Choroid plexus epithelial cell (primary cell): ENCODE measurements at regions not wholly inside any gene's neighbourhood (a gene's known extent, or its start where the extent isn't known, plus 50 kb on each side); places are given as distances from the start of the nearest gene placed in this dataset.

Source experiments
- DNase-seq: peaks from one replicate; pipeline ENCODE4 v3.0.0-alpha.2; 2010; ENCODE audit warnings: low read depth
- H3K4me3 ChIP-seq: 2 replicates; pipeline ENCODE4 v1.5.1; 2011; ENCODE audit warnings: low read depth, mild to moderate bottlenecking, control low read depth, low read length, moderate library complexity
- TF ChIP-seq, protein P1 (sequence below): conservative IDR thresholded peaks from 2 replicates; pipeline ENCODE4 v1.5.1; 2011; ENCODE audit warnings: low read depth, mild to moderate bottlenecking, control low read depth, inconsistent platforms, low read length, moderate library complexity

DNA sequence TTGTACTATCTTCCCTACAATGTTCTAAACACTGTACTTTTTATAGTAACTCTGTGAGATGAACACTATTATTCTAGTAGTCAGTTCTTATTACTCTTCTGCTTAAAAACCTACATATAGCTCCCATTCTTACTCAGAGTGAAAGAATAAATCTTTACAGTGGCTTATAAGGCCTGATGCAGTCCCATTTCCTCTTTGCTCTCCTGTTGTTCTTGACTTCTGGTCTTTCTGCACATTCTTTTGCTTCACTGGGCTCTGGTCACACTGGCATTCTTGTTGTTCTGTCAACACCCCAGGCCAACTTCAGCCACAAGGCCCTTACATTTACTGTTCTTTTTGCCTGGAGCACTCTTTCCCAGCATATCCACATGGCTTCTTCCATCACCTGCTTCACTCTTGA is 58.2 kb upstream of the TP63 start:
- no peak for DNase-seq
- TF ChIP-seq, protein P1, sequence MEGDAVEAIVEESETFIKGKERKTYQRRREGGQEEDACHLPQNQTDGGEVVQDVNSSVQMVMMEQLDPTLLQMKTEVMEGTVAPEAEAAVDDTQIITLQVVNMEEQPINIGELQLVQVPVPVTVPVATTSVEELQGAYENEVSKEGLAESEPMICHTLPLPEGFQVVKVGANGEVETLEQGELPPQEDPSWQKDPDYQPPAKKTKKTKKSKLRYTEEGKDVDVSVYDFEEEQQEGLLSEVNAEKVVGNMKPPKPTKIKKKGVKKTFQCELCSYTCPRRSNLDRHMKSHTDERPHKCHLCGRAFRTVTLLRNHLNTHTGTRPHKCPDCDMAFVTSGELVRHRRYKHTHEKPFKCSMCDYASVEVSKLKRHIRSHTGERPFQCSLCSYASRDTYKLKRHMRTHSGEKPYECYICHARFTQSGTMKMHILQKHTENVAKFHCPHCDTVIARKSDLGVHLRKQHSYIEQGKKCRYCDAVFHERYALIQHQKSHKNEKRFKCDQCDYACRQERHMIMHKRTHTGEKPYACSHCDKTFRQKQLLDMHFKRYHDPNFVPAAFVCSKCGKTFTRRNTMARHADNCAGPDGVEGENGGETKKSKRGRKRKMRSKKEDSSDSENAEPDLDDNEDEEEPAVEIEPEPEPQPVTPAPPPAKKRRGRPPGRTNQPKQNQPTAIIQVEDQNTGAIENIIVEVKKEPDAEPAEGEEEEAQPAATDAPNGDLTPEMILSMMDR = no peak
- H3K4me3 ChIP-seq = no peak overlapping the region

DNA sequence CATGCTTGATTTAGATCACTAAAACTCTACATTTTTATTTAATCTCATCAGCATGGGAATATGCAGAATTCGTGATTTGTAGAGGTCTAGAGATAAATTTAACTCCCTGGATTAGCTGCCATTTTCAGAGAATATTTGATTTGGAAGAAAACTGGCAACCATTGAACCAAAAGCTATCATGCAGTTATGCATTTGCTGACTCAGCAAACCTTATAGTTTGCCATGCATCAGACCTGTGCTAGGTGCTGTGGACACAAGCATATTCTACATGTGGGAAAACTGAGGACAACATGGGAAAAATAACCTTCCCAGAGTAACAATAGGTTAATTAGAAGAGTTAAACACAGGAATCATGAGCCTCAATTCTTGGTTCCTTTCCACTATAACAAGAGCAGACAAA is 54.7 kb upstream of the TP63 start:
- H3K4me3 ChIP-seq = no peak overlapping the region
- DNase-seq = no peak
- TF ChIP-seq, protein P1 = no peak

DNA sequence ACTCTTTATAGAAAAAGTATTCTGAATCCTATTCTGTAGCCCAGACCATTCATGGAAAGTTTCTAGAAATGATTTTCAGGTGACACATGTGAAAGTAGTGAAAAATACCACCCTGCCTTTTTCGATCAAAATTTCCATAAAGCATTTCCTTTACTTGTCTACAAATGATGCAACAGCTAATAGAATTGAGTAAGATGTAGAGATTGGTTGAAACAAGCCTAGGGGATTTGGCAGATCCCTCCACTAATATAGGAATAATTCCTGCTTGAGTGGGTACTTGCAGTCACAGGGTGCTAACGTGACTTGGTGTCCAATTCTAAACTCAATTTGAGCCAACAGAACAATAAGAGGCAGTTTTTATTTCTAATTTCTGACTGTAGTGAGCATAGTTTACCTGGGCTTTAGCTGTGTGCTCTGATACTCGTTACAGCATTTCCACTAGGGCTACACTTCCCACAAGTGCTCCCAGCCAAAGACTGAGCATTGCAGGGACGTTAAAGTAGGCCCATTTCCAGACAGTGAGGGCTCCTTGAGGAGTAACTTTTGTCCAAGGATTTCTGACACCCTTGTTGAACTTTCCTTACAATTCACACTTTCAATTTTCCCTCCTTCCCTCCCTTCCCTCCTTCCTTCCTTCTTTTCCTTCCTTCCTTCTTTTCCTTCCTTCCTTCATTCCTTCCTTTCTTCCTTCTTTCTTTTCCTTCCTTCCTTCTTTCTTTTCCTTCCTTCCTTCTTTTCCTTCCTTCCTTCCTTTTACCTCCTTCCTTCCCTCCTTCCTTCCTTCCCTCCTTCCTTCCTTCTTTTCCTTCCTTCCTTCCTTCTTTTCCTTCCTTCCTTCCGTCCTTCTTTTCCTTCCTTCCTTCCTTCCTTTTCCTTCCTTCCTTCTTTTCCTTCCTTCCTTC is 53.9 kb upstream of the TP63 start:
- no peak overlapping the region for H3K4me3 ChIP-seq
- TF ChIP-seq, protein P1 = no peak
- DNase-seq = no peak

DNA sequence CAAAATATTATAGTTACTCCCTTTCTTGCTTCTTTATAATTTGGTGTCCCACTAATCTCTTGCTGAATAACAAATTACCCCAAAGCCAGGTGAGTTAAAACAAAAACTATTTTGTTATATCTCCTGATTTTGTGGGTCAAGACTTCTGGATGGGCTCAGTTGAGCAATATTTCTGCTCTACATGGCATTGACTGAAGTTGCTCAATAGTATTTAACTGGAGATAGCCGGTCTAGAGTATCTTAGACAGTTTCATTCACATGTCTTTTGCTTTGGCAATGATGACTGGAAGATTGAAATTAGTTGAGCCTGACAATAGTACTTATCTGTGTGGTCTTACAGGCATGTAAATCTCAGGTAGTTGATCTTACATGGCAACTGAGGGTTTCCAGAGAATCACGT is 51.0 kb upstream of the TP63 start:
- TF ChIP-seq, protein P1 = no peak
- H3K4me3 ChIP-seq = no peak overlapping the region
- no peak for DNase-seq
